ENCODE measurements at regions not wholly inside any gene's neighbourhood (a gene's known extent, or its start where the extent isn't known, plus 50 kb on each side); places are given as distances from the start of the nearest gene placed in this dataset.

DNA sequence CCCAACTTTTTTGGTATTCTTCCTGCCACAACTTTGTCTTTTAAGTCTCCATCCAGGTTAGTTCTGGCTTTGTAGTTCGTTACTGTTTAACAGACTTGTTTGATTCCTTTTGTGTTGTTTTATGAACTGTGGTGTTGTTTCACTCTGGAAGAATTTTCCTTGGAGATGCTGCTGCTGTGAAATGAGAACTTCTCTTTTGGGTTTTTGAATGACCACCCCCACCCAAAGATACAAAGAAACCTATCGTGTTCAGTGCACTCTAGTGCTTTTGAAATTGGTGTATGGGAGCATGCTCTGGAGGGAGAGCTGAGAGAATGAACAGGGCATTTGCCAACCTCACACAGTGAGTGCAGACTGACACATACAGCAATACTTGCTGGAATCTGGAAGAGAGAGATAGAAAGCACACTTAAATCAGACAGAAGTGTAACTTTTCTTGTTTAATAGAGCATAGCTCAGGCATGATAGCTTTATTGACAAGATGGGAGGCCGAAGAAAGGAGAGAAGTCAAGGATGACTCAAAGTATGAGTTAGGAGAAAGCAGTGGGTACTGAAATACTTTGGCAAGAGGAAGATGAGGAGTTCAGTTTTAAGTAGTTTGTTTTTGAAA lies 293.1 kb downstream of the SOX4 start:
- TF ChIP-seq NPAS2 (CRISPR knock-in tag; IDR thresholded peaks at IDR 0.05; ENCODE audit: borderline replicate concordance), result no peak
- no peak for TF ChIP-seq ELK1 (IDR thresholded peaks at IDR 0.05; ENCODE audit: low read depth, low read length)
- no peak for TF ChIP-seq RARB (CRISPR knock-in tag; IDR thresholded peaks at IDR 0.05)
- TF ChIP-seq, protein P1, sequence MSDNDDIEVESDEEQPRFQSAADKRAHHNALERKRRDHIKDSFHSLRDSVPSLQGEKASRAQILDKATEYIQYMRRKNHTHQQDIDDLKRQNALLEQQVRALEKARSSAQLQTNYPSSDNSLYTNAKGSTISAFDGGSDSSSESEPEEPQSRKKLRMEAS (IDR thresholded peaks at IDR 0.05), result no peak
- TF ChIP-seq HMGXB4 (CRISPR knock-in tag; IDR thresholded peaks at IDR 0.05; ENCODE audit: borderline replicate concordance), result no peak
- TF ChIP-seq, protein P2, sequence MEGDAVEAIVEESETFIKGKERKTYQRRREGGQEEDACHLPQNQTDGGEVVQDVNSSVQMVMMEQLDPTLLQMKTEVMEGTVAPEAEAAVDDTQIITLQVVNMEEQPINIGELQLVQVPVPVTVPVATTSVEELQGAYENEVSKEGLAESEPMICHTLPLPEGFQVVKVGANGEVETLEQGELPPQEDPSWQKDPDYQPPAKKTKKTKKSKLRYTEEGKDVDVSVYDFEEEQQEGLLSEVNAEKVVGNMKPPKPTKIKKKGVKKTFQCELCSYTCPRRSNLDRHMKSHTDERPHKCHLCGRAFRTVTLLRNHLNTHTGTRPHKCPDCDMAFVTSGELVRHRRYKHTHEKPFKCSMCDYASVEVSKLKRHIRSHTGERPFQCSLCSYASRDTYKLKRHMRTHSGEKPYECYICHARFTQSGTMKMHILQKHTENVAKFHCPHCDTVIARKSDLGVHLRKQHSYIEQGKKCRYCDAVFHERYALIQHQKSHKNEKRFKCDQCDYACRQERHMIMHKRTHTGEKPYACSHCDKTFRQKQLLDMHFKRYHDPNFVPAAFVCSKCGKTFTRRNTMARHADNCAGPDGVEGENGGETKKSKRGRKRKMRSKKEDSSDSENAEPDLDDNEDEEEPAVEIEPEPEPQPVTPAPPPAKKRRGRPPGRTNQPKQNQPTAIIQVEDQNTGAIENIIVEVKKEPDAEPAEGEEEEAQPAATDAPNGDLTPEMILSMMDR (IDR thresholded peaks at IDR 0.05), result no peak
- no peak for TF ChIP-seq EP300 (IDR thresholded peaks at IDR 0.05)
- no peak for TF ChIP-seq JUNB (IDR thresholded peaks at IDR 0.05)
- TF ChIP-seq POLR2A (IDR thresholded peaks at IDR 0.05; ENCODE audit: low read length), result no peak
- TF ChIP-seq TP53 (CRISPR knock-in tag; IDR thresholded peaks at IDR 0.05), result no peak
- no peak for TF ChIP-seq REST (IDR thresholded peaks at IDR 0.05)
- no peak for TF ChIP-seq MYC (IDR thresholded peaks at IDR 0.05; ENCODE audit: borderline replicate concordance, low read length)

Data from A549 (cell line).